ENCODE measurements at regions not wholly inside any gene's neighbourhood (a gene's known extent, or its start where the extent isn't known, plus 50 kb on each side); places are given as distances from the start of the nearest gene placed in this dataset.

DNA sequence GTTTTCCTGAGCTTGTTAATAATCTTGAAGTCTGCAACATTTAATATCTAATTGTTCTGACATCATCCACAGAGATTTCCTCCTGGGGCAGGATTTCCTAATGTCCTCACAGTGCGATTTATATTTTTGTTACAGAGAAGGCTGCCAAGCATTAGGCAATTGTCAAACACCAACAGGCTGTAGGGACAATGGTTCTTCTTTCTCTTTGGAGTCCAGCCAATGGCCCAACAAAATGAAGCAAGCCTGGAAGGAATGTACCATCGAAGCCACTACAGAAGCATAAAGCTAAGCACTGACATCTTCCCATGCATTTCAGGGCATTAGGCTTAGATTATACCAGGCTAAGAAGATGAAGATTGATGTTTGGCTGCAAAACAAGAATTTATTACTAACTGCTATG, 173.0 kb upstream of the FRMD4B start:
- TF ChIP-seq SUZ12 (IDR thresholded peaks at IDR 0.05) (no peak), FOXM1 (IDR thresholded peaks at IDR 0.05; ENCODE audit: borderline replicate concordance) (no peak), ELF4 (IDR thresholded peaks at IDR 0.05) (no peak), NFRKB (IDR thresholded peaks at IDR 0.05) (no peak), HDGF (IDR thresholded peaks at IDR 0.05; ENCODE audit: borderline replicate concordance) (no peak), SP1 (IDR thresholded peaks at IDR 0.05) (no peak), ARNT (IDR thresholded peaks at IDR 0.05) (no peak), FOXA1 (IDR thresholded peaks at IDR 0.05) (no peak), L3MBTL2 (conservative IDR thresholded peaks at IDR 0.05) (no peak), CTBP1 (IDR thresholded peaks at IDR 0.05; ENCODE audit: borderline replicate concordance) (no peak), FOXK2 (IDR thresholded peaks at IDR 0.05) (no peak)
- TF ChIP-seq, protein P1, sequence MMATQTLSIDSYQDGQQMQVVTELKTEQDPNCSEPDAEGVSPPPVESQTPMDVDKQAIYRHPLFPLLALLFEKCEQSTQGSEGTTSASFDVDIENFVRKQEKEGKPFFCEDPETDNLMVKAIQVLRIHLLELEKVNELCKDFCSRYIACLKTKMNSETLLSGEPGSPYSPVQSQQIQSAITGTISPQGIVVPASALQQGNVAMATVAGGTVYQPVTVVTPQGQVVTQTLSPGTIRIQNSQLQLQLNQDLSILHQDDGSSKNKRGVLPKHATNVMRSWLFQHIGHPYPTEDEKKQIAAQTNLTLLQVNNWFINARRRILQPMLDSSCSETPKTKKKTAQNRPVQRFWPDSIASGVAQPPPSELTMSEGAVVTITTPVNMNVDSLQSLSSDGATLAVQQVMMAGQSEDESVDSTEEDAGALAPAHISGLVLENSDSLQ (IDR thresholded peaks at IDR 0.05): no peak
